Left lobe of liver (tissue), 2 donors: ENCODE measurements at regions not wholly inside any gene's neighbourhood (a gene's known extent, or its start where the extent isn't known, plus 50 kb on each side); places are given as distances from the start of the nearest gene placed in this dataset.

Experiments
- ATAC-seq: fragments of 200-7000 bp; cut with Tn5 transposase; one replicate; pipeline ENCODE4 v1.9.1; 2020; ENCODE audit warnings: mild to moderate bottlenecking, moderate library complexity
- DNase-seq: peaks from one replicate; pipeline ENCODE4 v3.0.0-alpha.2; 2020; ENCODE audit warnings: low spot score
- donor health status: DM: no; HTN: no; CAD: no; lungs with moderate emphysema.
- donor health status: DM: no; HTN: yes; CAD: no.

DNA sequence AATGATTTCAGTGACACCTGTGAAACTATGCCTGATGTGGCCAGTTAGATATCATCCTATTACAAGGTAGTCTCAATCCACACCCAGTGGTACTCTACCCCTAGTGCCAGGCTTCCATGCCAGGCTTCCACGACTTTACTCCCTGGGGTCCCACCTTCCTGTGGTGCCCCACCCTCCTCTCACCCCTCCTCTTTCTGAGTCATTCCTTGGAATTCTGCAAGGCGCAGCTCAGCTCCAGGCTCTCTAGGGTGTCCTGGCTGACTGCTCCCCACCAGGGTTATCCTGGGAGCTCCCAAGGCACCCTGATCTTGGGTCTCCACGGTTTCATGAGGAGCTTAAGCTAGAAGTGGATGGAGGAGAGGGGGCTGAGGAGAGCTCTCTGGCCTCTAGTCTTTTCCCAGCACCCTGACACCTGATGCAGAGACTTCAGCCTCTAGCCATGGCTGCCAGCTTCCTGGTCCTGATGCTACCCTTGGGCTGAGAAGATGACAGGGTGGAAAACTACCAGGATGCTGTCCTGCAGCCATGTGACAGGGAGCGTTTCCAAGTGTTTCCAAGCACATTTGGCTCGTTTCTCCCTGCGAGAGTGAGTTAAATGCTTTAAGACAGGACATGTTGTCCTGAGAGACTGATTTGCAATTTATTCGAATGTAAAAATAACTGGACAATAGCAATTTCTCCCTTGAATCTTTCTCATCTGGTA is 1461.2 kb downstream of the TBC1D22A start:
- DNase-seq: peak; percentile 8
- ATAC-seq: no peak

- ATAC-seq (no peak), DNase-seq (peak; percentile 23)
These were observed 1460.5 kb downstream of the TBC1D22A start for GRCh38 chr22:48222742-48223487.

GRCh38 chr22:48218889-48219420 is 1456.5 kb downstream of the TBC1D22A start:
- ATAC-seq (no peak), DNase-seq (peak; percentile 23)

DNA sequence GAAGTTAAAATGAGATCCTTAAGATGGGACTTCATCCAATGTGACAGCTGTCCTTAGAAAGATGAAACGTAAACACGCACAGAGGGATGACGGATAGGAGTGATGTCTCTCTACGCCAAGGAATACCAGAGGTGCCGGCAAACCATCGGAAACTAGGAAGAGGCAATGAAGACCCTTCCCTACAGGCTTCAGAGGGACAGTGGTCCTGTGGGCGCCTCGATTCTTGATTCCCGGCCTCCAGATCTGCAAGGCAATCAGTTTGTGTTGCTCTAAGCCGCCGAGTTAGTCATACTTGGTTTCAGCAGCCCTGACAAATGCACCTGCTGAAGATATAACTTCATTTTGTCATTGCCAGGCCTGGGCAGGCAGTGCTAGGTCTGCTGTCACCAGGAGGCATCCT is 1455.1 kb downstream of the TBC1D22A start:
- ATAC-seq (no peak), DNase-seq (peak; percentile 19)

DNA sequence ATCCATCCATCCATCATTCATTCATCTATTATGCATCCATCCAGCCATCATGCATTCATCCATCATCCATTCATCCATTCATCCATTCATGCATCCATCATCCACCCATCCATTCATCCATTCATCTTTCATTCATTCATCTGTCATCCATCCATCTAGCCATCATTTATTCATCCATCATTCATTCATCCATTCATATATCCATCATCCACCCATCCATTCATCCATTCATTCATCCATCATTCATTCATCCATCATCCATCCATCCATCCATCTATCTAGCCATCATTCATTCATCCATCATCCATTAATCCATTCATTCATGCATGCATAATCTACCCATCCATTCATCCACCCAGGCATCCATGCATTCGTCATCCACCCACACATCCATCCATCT is 1450.3 kb downstream of the TBC1D22A start:
- ATAC-seq: no peak
- DNase-seq: no peak

DNA sequence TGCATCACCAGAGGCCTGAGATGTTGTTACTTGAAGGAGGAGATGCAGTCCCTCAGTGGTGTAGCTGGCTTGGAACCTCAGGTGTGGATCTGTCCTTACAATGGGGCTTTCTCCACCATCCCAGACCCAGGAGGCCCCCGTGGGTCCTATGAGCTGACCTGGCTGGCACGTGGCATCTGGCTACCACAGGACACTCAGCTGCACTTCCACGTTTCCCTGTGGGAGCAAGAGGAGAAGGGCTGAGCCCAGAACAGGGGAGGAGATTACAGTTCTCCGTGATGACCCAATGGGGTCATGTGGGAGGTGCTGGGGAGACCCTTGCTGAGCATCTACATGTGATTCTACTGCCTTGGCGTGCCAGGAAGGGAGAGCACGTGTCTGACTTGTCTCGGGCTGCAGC is 1448.4 kb downstream of the TBC1D22A start:
- no peak for ATAC-seq
- DNase-seq: peak; percentile 18

DNA sequence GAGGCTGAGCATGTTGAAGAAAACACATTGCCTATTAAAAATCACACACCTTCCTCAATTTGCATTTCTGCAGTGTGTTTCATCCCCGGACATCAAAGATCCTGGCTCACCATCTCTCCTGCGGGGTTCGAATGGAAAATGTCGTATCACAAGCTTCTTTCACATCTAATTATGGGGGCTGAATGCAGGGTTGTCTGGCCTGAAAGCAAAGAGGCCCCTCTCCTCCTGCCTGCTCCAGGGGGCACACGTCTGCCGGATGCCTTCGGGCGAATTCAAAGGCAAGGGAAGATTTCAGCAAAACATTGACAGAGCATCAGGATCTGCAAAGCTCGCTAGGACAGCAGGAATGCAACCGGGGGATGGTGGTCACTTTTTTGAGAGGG is 1447.7 kb downstream of the TBC1D22A start:
- no peak for DNase-seq
- no peak for ATAC-seq

GRCh38 chr22:48209473-48210197 is 1447.2 kb downstream of the TBC1D22A start:
- no peak for ATAC-seq
- DNase-seq: peak; percentile 22

GRCh38 chr22:48208894-48209293 is 1446.4 kb downstream of the TBC1D22A start:
- DNase-seq (peak; percentile 23), ATAC-seq (no peak)

DNA sequence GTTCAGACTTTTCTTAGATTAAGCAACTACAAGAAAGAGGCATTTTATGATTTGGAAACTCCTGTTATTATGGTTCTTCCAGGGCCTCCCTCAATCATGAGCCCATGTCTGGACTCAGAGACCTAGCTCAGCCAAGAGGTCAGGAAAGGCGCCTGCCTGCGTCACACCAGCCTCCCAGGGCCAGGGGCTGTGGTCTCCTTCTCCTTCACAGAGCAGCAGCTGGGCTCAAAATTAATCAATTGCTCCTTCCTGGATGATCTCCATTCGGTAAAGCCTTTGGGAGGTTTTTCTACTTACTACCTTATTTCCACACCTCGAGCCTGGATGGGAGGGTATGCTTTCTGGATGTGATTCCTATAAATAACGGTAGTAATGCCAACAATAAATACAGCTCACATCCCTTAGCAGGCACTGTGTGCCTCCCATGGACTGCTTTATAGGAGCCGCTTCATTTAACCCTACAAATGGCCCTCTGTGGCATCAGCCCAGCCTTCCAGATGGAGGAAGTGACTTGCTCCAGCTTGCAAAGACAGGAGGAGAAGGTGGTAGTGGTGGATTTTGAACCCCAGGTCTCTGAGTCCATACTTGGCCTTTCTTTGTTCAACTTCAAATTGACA is 1445.6 kb downstream of the TBC1D22A start:
- DNase-seq: no peak
- no peak for ATAC-seq

DNA sequence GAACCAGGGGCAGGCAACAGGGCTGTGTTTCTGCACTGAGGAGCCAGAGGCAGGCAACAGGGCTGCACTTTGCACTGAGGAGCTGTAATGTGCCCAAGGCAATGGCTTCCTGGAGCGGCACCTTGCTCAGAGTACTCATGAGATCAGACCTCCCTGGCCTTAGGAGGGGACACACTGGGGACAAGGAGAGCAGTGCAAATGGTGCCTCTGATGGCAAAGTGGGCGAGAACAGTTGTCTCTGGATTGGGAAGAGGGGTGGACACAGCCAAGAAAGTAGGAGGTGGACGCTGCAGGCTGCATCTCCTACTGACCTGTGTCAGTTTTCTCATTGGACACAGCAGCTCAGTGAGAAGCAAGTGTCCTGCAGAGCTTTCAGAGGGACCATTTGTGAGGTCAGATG is 1443.3 kb downstream of the TBC1D22A start:
- DNase-seq (no peak), ATAC-seq (no peak)

DNA sequence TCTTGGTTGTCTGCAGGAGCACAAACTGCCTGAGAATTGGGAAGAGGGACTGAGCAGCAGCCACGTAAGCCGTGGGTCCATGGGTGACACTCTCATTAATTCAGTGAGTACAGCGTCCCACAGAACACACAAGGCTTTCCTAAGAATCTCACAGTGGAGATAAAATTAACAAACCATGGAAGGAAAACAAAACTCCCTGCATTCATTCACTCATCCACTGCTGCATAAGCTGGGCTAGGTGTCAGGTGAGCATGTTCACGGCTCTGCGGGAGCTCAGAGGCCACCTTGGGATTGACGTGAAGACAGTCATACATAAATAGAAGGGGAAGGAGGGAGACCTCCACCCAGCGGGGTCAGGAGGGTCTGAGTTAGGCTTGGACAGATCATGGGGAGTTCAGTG is 1442.7 kb downstream of the TBC1D22A start:
- DNase-seq: peak; percentile 15
- no peak for ATAC-seq

DNA sequence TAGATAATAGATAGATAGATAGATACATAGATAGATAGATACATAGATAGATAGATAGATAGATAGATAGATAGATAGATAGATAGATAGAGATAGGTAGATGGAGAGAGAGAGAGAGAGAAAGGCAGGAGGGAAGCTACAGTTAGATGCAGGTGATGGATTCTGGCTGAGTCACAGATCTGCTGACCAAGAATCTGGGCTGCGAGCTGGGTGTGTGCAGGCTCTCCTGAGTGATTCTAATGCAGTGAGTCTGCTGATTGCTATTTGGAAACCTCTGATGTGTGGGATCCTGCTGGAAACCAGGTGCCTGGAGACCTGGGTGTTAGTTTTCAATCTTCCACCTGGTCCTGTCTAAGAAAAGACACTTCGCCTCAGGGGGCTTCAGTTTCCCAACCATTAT is 1441.8 kb downstream of the TBC1D22A start:
- no peak for ATAC-seq
- peak; percentile 11 for DNase-seq

DNA sequence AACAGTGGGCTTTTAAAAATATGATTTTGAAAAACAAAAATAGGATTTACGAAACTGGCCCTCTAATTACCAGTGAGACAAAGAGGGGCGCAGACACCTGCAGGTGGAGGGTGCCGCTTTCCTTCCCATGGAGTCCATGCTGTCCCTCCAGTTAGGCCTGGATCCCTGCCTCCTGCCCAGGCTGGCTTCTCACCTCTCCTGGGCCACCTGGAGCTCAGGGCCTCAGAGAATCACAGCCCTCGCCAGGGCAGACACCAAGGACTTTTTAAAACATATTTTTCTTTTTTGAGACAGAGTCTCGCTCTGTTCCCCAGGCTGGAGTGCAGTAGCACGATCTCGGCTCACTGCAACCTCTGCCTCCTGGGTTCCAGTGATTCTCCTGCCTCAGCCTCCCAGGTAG is 1437.2 kb downstream of the TBC1D22A start:
- ATAC-seq (no peak), DNase-seq (peak; percentile 11)

DNA sequence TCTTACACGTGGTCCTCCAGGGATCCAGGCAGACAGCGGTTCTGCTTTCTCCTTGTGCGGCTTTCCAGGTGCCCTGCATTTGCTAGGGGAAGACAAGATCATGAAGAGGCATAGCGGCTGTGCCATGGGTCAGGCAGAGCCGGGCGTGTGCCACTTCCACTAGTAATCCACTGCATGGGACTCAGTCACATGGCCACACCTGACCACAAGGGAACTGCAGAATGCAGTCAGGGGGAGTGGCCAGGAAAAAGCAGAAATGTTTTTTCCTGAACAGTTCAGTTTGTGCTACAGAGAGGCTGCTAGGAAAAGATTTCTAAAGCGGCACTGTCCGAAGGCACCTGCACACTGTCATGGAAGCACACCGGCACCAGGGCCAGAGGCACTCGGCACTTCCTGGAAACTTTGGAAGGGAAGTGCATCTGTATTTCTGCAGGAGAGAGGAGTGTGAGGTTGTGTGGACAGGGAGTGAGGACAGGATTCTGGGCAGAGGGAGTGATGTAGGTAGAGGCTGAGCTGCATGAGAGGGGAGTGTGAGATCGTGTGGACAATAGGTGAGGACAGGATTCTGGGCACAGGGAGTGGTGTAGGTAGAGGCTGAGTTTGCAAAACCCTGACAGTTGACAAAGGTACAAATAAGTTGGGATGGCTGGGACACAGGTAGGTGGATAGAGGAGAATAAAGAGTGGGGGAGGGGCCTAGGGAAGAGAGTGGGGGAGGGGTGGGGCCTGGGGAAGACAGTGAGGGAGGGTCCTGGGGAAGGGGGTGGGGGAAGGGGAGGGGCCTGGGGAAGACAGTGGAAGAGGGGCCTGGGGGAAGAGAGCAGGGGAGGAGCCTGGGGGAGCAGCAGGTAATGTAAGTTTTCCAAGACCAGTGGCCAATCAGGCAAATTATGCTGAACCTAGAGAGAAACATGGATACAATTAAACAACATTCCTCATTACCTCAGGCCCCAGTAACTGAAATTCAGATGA is 1436.3 kb downstream of the TBC1D22A start:
- ATAC-seq: no peak
- DNase-seq: peak; percentile 21

DNA sequence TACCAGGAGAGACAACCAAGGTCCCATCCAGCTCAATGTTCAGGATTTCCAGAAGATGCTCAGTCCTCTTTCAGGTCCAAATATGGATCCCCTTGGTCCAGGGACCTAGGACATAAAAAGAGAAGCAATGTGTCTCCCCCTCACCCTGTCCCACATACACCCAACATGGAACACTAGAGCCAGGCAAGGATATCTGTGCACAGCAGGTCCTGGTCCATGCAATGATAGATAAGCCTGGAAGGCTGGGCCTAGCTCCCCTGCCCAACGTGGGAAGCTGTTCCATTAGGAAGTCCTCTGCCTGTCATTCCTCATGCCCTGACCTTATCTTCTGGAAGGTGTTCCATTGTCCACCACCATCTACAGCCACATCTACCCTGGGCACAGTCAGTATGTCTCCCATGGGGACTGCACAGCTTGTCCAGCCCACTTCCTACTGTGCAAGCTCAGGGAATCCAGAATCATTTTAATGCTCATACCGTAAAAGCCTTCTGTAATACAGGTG is 1434.8 kb downstream of the TBC1D22A start:
- DNase-seq (peak; percentile 4), ATAC-seq (no peak)

DNA sequence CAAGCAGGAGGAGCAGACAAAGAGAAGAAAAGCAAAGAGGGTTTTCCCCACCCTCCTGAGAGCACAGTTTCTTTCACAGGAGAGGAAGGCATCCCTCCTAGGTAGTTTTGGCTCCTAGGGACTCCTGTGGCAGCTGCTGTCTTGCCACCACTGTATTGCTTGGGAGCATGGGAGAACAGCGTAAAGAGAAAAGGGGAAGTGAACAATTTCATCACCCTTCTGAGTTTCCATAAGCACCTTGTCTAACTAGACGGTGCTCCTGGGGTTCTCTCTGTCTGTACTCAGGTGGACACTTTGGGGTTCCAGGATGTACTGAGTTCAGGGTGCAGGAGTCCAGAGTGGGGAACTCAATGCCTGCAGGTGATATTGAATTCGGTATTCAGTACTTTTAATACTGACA is 1430.5 kb downstream of the TBC1D22A start:
- peak; percentile 5 for DNase-seq
- no peak for ATAC-seq

DNA sequence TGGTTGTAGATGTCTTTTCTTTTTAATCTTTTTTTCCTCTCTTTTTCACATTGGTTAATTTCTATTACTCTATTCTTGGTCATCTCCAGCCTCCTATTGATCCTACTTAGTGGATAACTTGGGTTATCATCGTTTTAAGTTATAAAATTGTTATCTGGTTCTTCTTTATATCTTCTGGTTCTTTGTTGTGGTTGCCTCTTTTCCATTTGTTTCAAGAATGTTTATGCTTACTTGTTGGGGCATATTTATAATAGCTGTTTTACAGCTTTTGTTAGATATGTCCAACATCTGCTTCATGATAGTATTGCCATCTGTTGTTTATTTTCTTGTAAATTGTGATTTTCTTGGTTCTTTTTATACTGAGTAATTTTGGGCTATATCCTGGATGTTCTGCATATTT is 1429.6 kb downstream of the TBC1D22A start:
- ATAC-seq (no peak), DNase-seq (no peak)

DNA sequence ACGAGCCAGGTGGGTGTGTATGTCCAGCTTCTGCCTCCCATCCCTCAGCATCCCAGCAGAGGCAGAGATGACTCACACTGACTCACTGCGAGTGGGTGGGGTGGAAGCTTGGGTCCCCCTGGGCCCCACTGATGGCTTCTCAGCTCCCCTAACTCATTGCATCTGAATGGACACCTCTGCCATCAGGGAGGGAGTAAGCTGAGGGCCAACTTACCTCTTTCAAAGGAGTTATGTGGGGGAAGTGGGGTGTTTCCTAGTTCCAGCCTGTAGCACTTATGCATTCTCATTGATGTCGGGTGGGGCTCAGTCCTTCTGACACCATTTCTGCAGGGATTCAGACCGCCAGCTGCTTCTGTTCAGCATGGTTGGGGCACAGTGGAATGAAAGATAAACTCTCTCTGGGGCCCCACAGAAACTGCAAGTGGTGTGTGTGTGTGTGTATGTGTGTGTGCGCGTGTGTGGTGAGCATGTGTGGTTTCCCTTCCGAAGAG is 1425.8 kb downstream of the TBC1D22A start:
- DNase-seq (no peak), ATAC-seq (no peak)

- DNase-seq (peak; percentile 15), ATAC-seq (no peak)
These were observed 1424.9 kb downstream of the TBC1D22A start for GRCh38 chr22:48187356-48187755.
